Parathyroid adenoma (tissue), 2 donors: ENCODE measurements at regions not wholly inside any gene's neighbourhood (a gene's known extent, or its start where the extent isn't known, plus 50 kb on each side); places are given as distances from the start of the nearest gene placed in this dataset.

Experiments
- H2AFZ ChIP-seq: fragments of 300-600 bp; sonication (generic); one replicate; pipeline ENCODE4 v1.7.0; 2017; ENCODE audit warnings: antibody characterized with exemption, mild to moderate bottlenecking
- H3K27ac ChIP-seq: fragments of 300-600 bp; sonication (generic); one replicate; pipeline ENCODE4 v1.7.0; 2017
- H3K27me3 ChIP-seq: fragments of 300-600 bp; sonication (generic); one replicate; pipeline ENCODE4 v1.7.0; 2017; ENCODE audit warnings: low read length; ENCODE audit not compliant: control insufficient read depth, insufficient read depth
- H3K36me3 ChIP-seq: fragments of 300-600 bp; sonication (generic); one replicate; pipeline ENCODE4 v1.7.0; 2017; ENCODE audit warnings: low read length; ENCODE audit not compliant: control insufficient read depth, insufficient read depth
- H3K4me1 ChIP-seq: fragments of 300-600 bp; sonication (generic); one replicate; pipeline ENCODE4 v1.7.0; 2017; ENCODE audit warnings: control low read depth
- H3K4me2 ChIP-seq: fragments of 300-600 bp; sonication (generic); one replicate; pipeline ENCODE4 v1.7.0; 2017; ENCODE audit warnings: low read length
- H3K4me3 ChIP-seq: fragments of 300-600 bp; sonication (generic); one replicate; pipeline ENCODE4 v1.7.0; 2017; ENCODE audit warnings: low read depth, low read length
- H3K79me2 ChIP-seq: fragments of 300-600 bp; sonication (generic); one replicate; pipeline ENCODE4 v1.7.0; 2017; ENCODE audit warnings: control low read depth
- H3K9ac ChIP-seq: fragments of 300-600 bp; sonication (generic); one replicate; pipeline ENCODE4 v1.7.0; 2017; ENCODE audit warnings: mild to moderate bottlenecking
- H3K9me3 ChIP-seq: fragments of 300-600 bp; sonication (generic); one replicate; pipeline ENCODE4 v1.7.0; 2017; ENCODE audit warnings: low read length; ENCODE audit not compliant: control insufficient read depth
- CTCF ChIP-seq: fragments of 300-600 bp; sonication (generic); IDR thresholded peaks from one replicate; pipeline ENCODE4 v1.7.0; 2017; ENCODE audit warnings: antibody characterized with exemption, mild to moderate bottlenecking
- donor health status: primary hyperparathyroidism.

DNA sequence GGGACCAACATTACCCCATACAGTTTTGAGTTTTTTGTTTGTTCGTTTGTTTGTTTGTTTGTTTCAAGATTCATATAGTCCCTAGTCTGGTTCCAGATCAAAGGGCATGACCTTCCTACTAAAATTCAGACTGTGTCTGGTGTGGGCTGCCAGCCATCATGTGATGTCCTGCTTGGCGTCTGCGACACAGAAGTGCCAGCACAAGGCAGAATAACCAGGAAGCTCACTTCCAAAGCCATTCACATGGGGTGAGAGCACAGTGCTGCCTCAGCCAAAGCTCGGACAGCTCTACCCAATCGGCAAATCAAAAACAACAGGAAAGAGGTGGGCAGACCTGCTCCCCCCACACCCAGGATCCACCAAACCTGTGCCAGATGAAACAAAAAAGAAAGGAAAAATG, 142.6 kb upstream of the THBS1 start:
- TF ChIP-seq CTCF = no peak
- Histone ChIP-seq H3K27me3 (no peaks in the 10 kb centered on the region), H3K9me3 (no peaks in the 10 kb centered on the region), H3K4me3 (no peak overlapping the region), H3K9ac (no peak overlapping the region), H3K4me1 (no peaks in the 10 kb centered on the region), H3K27ac (no peak overlapping the region), H3K4me2 (no peak overlapping the region), H2AFZ (no peak overlapping the region), H3K79me2 (no peaks in the 10 kb centered on the region), H3K36me3 (no peaks in the 10 kb centered on the region)

DNA sequence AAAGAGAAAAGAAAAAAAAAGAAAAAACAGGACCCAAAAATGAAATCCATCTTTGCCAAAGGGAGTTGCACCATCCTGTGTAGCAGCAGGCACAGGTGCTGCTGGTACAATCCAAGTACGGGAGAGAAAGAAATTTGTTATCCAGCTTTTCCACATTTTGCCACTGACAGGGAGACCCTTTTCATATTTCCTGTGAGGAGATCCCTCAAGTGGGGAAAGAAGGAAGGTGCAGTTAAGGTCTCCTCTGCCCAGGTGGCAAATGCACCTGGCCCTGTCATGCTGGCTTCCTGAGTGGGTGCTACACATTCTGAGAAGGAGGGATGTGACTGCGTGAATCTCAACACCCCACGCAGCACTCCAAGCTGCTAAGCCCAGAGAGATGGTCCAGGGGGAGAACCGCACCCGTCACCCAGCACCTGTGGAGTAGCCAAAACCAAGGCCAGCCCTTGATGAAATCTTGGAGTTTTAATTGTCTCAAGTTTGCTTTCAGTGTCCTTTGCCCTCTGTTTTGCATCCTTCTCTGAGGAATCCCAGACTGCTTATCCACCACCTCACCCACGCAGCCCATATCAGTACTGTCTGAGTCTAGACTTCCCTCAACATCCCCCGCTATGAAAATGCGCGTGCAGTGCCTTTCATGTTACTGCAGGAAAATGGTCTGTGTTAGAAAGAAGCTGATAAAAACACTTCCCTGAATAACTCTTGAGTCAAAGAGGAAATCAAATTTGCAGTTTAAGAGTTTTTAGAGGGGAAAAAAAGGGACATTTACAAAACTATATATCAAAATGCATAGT, 141.9 kb upstream of the THBS1 start:
- Histone ChIP-seq H3K9me3 (no peaks in the 10 kb centered on the region), H3K79me2 (no peaks in the 10 kb centered on the region), H3K4me1 (no peaks in the 10 kb centered on the region), H3K27ac (no peak overlapping the region), H3K9ac (no peak overlapping the region), H3K4me2 (no peak overlapping the region), H2AFZ (no peak overlapping the region), H3K4me3 (no peak overlapping the region), H3K27me3 (no peaks in the 10 kb centered on the region), H3K36me3 (no peaks in the 10 kb centered on the region)
- no peak for TF ChIP-seq CTCF

DNA sequence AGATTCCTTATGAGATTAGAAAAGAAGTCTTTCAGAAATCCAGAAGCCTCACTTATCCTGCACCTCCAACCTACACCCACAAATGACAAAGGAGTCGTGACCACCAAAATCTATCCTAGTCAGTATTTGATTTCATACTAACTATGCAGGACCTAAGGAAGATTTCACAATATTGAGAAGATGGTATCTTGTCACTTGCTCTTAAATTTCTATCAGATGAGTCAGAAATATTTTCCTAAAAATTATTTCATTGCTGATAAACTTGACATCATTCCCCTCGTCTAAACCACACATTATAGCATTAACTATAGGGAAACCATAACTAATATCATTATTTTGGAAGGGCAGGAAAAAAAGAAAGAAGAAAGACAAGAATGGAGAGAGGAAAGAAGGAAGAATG, 138.0 kb upstream of the THBS1 start:
- no peak overlapping the region for H2AFZ ChIP-seq
- TF ChIP-seq CTCF = no peak
- no peaks in the 10 kb centered on the region for H3K4me1 ChIP-seq
- H3K79me2 ChIP-seq = no peaks in the 10 kb centered on the region
- H3K27ac ChIP-seq = no peak overlapping the region
- no peak overlapping the region for H3K4me2 ChIP-seq
- H3K36me3 ChIP-seq = no peaks in the 10 kb centered on the region
- H3K9me3 ChIP-seq = no peaks in the 10 kb centered on the region
- H3K4me3 ChIP-seq = no peak overlapping the region
- H3K27me3 ChIP-seq = no peaks in the 10 kb centered on the region
- no peak overlapping the region for H3K9ac ChIP-seq

- no peak for TF ChIP-seq CTCF
- Histone ChIP-seq H3K27me3 (no peaks in the 10 kb centered on the region), H3K27ac (no peak overlapping the region), H3K9ac (no peak overlapping the region), H3K4me2 (no peak overlapping the region), H3K9me3 (no peaks in the 10 kb centered on the region), H3K4me3 (no peak overlapping the region), H2AFZ (no peak overlapping the region), H3K79me2 (no peaks in the 10 kb centered on the region), H3K4me1 (no peaks in the 10 kb centered on the region), H3K36me3 (no peaks in the 10 kb centered on the region)
Observed at GRCh38 chr15:39443659-39444219, 137.1 kb upstream of the THBS1 start.
